ENCODE measurements at regions not wholly inside any gene's neighbourhood (a gene's known extent, or its start where the extent isn't known, plus 50 kb on each side); places are given as distances from the start of the nearest gene placed in this dataset.
"Not testable (repeated sequence)": the region's sequence is repeated elsewhere in the genome, so short reads cannot be mapped to it uniquely, and the experiment has no call there.

DNA sequence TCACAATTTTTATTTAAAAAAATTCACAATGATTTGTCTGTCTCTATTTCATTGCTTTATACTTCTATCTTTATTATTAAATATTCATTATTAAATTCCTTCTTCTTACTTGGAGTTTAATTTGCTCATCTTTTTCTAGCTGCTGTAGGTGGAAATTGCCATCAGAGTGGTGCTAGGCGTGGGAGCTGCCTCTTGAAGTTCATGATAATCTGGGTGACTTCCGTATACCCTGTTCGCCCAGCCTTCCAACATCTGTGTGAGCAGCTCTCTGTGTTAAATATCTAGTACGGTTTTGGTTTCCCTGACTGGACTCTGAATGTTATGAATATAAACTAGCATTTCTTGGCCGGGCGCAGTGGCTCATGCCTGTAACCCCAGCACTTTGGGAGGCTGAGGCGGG, 84.0 kb upstream of the RPH3AL start:
- Histone ChIP-seq H3K36me3 (ENCODE audit: control insufficient read depth, insufficient read depth, low read length) (no peaks in the 10 kb centered on the region), H3K27me3 (ENCODE audit: control insufficient read depth, insufficient read depth, low read length) (peaks cover 1% of the 10 kb centered on the region), H3K4me3 (ENCODE audit: low read depth, low read length) (no peak overlapping the region)
- FAIRE-seq (no peak), DNase-seq (ENCODE audit: low read depth) (no peak)
- no peak for TF ChIP-seq CTCF (IDR thresholded peaks at IDR 0.05; ENCODE audit: insufficient read depth, low read length, severe bottlenecking)

GRCh38 chr17:432471-432870, 79.9 kb upstream of the RPH3AL start:
- FAIRE-seq = not testable (repeated sequence)

DNA sequence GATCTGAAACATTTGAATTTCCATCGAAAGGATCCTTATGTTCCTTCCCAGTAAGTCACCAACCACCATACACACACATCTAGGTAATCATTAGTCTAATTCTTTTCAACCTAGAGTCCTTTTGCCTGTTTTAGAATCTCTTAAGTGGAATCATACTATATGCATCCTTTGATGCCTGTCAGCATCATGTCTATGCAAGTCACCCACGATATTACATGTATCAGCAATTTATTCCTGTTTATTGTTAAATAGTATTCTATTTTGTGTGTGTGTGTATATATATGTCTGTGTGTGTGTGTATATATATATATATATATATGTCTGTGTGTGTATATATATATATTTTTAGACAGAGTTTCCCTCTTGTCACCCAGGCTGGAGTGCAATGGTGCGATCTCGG, 78.9 kb upstream of the RPH3AL start:
- no peak for TF ChIP-seq CTCF (IDR thresholded peaks at IDR 0.05; ENCODE audit: insufficient read depth, low read length, severe bottlenecking)
- DNase-seq (ENCODE audit: low read depth) (no peak), FAIRE-seq (no peak)
- Histone ChIP-seq H3K4me3 (ENCODE audit: low read depth, low read length) (no peak overlapping the region), H3K36me3 (ENCODE audit: control insufficient read depth, insufficient read depth, low read length) (no peaks in the 10 kb centered on the region), H3K27me3 (ENCODE audit: control insufficient read depth, insufficient read depth, low read length) (no peaks in the 10 kb centered on the region)

More at GRCh38 chr17:432471-432870, 79.9 kb upstream of the RPH3AL start:
- H3K4me3 ChIP-seq (ENCODE audit: low read depth, low read length); H3K36me3 ChIP-seq (ENCODE audit: control insufficient read depth, insufficient read depth, low read length); DNase-seq (ENCODE audit: low read depth); H3K27me3 ChIP-seq (ENCODE audit: control insufficient read depth, insufficient read depth, low read length): not testable (repeated sequence)

GRCh38 chr17:429589-429988, 77.0 kb upstream of the RPH3AL start:
- Histone ChIP-seq H3K4me3 (ENCODE audit: low read depth, low read length) (no peak overlapping the region), H3K36me3 (ENCODE audit: control insufficient read depth, insufficient read depth, low read length) (no peaks in the 10 kb centered on the region), H3K27me3 (ENCODE audit: control insufficient read depth, insufficient read depth, low read length) (no peaks in the 10 kb centered on the region)
- DNase-seq (ENCODE audit: low read depth) (no peak), FAIRE-seq (no peak)
- TF ChIP-seq CTCF (IDR thresholded peaks at IDR 0.05; ENCODE audit: insufficient read depth, low read length, severe bottlenecking) = no peak

- no peak for TF ChIP-seq CTCF (IDR thresholded peaks at IDR 0.05; ENCODE audit: insufficient read depth, low read length, severe bottlenecking)
- DNase-seq (ENCODE audit: low read depth) (no peak), FAIRE-seq (no peak)
- Histone ChIP-seq H3K27me3 (ENCODE audit: control insufficient read depth, insufficient read depth, low read length) (no peaks in the 10 kb centered on the region), H3K4me3 (ENCODE audit: low read depth, low read length) (no peak overlapping the region), H3K36me3 (ENCODE audit: control insufficient read depth, insufficient read depth, low read length) (no peaks in the 10 kb centered on the region)
These were observed 75.8 kb upstream of the RPH3AL start for GRCh38 chr17:428414-428813.

GRCh38 chr17:427891-428290, 75.3 kb upstream of the RPH3AL start:
- Histone ChIP-seq H3K27me3 (ENCODE audit: control insufficient read depth, insufficient read depth, low read length) (no peaks in the 10 kb centered on the region), H3K4me3 (ENCODE audit: low read depth, low read length) (no peak overlapping the region), H3K36me3 (ENCODE audit: control insufficient read depth, insufficient read depth, low read length) (no peaks in the 10 kb centered on the region)
- DNase-seq (ENCODE audit: low read depth) (no peak), FAIRE-seq (no peak)
- TF ChIP-seq CTCF (IDR thresholded peaks at IDR 0.05; ENCODE audit: insufficient read depth, low read length, severe bottlenecking) = no peak

Data from bronchial epithelial cell (primary cell).